ENCODE measurements at regions not wholly inside any gene's neighbourhood (a gene's known extent, or its start where the extent isn't known, plus 50 kb on each side); places are given as distances from the start of the nearest gene placed in this dataset.

GRCh38 chr21:43316156-43316845, 110.6 kb downstream of the SIK1 start:
- DNase-seq: no peak

GRCh38 chr21:43315244-43316137, 111.4 kb downstream of the SIK1 start:
- no peak for DNase-seq

- no peak for DNase-seq
Observed at GRCh38 chr21:43313939-43314405, 113.0 kb downstream of the SIK1 start.

GRCh38 chr21:43313221-43313938, 113.6 kb downstream of the SIK1 start:
- DNase-seq: no peak

GRCh38 chr21:43312751-43313169, 114.2 kb downstream of the SIK1 start:
- no peak for DNase-seq

- no peak for DNase-seq
Observed at GRCh38 chr21:43312011-43312410, 114.9 kb downstream of the SIK1 start.

GRCh38 chr21:43311301-43311817, 115.6 kb downstream of the SIK1 start:
- no peak for DNase-seq

- no peak for DNase-seq
Observed at GRCh38 chr21:43308815-43309283, 118.1 kb downstream of the SIK1 start.

- no peak for DNase-seq
Observed at GRCh38 chr21:43308101-43308814, 118.7 kb downstream of the SIK1 start.

GRCh38 chr21:43307677-43308070, 119.3 kb downstream of the SIK1 start:
- DNase-seq: no peak

GRCh38 chr21:43306911-43307676, 119.8 kb downstream of the SIK1 start:
- no peak for DNase-seq

- no peak for DNase-seq
Observed at GRCh38 chr21:43306391-43306790, 120.5 kb downstream of the SIK1 start.

- no peak for DNase-seq
Observed at GRCh38 chr21:43305811-43306311, 121.1 kb downstream of the SIK1 start.

- DNase-seq: no peak
Observed at GRCh38 chr21:43305336-43305665, 121.6 kb downstream of the SIK1 start.

GRCh38 chr21:43304621-43305335, 122.2 kb downstream of the SIK1 start:
- no peak for DNase-seq

- DNase-seq: no peak
Observed at GRCh38 chr21:43304206-43304605, 122.7 kb downstream of the SIK1 start.

GRCh38 chr21:43303275-43304178, 123.4 kb downstream of the SIK1 start:
- DNase-seq: no peak

- no peak for DNase-seq
Observed at GRCh38 chr21:43302769-43303168, 124.2 kb downstream of the SIK1 start.

GRCh38 chr21:43302062-43302700, 124.8 kb downstream of the SIK1 start:
- DNase-seq: no peak
